Neural cell (in vitro differentiated cells): ENCODE measurements at regions not wholly inside any gene's neighbourhood (a gene's known extent, or its start where the extent isn't known, plus 50 kb on each side); places are given as distances from the start of the nearest gene placed in this dataset.

ENCODE experiments used
- EZH2 ChIP-seq: fragments of 200-600, 300-800 bp; shearing (Covaris generic), sonication (generic); IDR thresholded peaks from 2 replicates; pipeline ENCODE4 v1.6.1; 2014; ENCODE audit warnings: antibody characterized with exemption, low read length, borderline replicate concordance, mild to moderate bottlenecking; ENCODE audit not compliant: insufficient read depth, poor library complexity, severe bottlenecking
- MXI1 ChIP-seq: fragments of 450-650 bp; conservative IDR thresholded peaks from 2 replicates; pipeline ENCODE4 v1.6.1; 2014; ENCODE audit warnings: antibody characterized with exemption, mild to moderate bottlenecking; ENCODE audit not compliant: poor library complexity, severe bottlenecking
- POLR2AphosphoS5 ChIP-seq: IDR thresholded peaks from 2 replicates; pipeline ENCODE4 v1.6.1; 2012
- RAD21 ChIP-seq: fragments of 450-650 bp; conservative IDR thresholded peaks from 2 replicates; pipeline ENCODE4 v1.6.1; 2014; ENCODE audit warnings: antibody characterized with exemption, mild to moderate bottlenecking, moderate library complexity
- TF ChIP-seq, protein P1 (sequence below): fragments of 450-650 bp; IDR thresholded peaks from 2 replicates; pipeline ENCODE4 v1.5.1; 2014; ENCODE audit warnings: antibody characterized with exemption, mild to moderate bottlenecking, moderate library complexity; ENCODE audit not compliant: poor library complexity, severe bottlenecking

DNA sequence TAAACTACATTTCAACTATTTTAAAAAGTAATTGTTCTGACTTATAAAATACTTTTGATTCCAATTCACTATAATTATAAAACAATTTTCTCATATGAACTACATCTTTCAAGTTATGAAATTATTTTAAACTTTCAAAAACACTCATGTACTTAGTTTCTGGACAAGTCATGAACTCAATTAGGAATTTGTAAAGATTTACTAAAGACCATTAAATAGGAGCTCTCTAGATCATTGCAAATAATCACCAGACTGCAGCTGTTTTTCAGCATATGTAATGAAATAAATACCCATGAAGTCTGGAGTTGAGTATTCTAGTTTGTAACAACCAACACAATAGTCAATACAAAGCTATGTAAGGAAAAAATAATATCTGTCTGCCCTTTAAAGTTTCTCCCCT is 605.1 kb upstream of the MIR17HG start:
- TF ChIP-seq, protein P1, sequence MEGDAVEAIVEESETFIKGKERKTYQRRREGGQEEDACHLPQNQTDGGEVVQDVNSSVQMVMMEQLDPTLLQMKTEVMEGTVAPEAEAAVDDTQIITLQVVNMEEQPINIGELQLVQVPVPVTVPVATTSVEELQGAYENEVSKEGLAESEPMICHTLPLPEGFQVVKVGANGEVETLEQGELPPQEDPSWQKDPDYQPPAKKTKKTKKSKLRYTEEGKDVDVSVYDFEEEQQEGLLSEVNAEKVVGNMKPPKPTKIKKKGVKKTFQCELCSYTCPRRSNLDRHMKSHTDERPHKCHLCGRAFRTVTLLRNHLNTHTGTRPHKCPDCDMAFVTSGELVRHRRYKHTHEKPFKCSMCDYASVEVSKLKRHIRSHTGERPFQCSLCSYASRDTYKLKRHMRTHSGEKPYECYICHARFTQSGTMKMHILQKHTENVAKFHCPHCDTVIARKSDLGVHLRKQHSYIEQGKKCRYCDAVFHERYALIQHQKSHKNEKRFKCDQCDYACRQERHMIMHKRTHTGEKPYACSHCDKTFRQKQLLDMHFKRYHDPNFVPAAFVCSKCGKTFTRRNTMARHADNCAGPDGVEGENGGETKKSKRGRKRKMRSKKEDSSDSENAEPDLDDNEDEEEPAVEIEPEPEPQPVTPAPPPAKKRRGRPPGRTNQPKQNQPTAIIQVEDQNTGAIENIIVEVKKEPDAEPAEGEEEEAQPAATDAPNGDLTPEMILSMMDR = no peak
- TF ChIP-seq POLR2AphosphoS5 (no peak), EZH2 (no peak), MXI1 (no peak), RAD21 (no peak)
